Tibial nerve (tissue), 4 donors: ENCODE measurements at regions not wholly inside any gene's neighbourhood (a gene's known extent, or its start where the extent isn't known, plus 50 kb on each side); places are given as distances from the start of the nearest gene placed in this dataset.

Experiments used
- DNase-seq, 2 donors: peaks; one replicate each; pipeline ENCODE4 v3.0.0-alpha.2; 2019; ENCODE audit warnings: low spot score in 2 of 2
- H3K27ac ChIP-seq, 4 donors: fragments of 200-600 bp; sonication (generic) in 3 of 4; one replicate each; pipeline ENCODE4 v1.5.1; 2017 to 2019; ENCODE audit warnings: mild to moderate bottlenecking in 1 of 4
- H3K27me3 ChIP-seq, 2 donors: fragments of 200-600 bp; sonication (generic) in 1 of 2; one replicate each; pipeline versions ENCODE4 v1.5.1 to v1.6.0; 2017 to 2019
- H3K36me3 ChIP-seq, 3 donors: fragments of 200-600 bp; sonication (generic); one replicate each; pipeline ENCODE4 v1.5.1; 2018 to 2019
- H3K4me1 ChIP-seq, 4 donors: fragments of 200-600 bp; sonication (generic) in 3 of 4; one replicate each; pipeline ENCODE4 v1.5.1; 2017 to 2019
- H3K4me3 ChIP-seq, 4 donors: fragments of 200-600 bp; sonication (generic) in 3 of 4; one replicate each; pipeline ENCODE4 v1.5.1; 2017 to 2019; ENCODE audit warnings: mild to moderate bottlenecking in 1 of 4, moderate library complexity in 1 of 4
- H3K9me3 ChIP-seq, 4 donors: fragments of 200-600 bp; sonication (generic) in 3 of 4; one replicate each; pipeline ENCODE4 v1.5.1; 2017 to 2019
- EP300 ChIP-seq, 2 donors: sonication (generic); formaldehyde crosslinking; IDR thresholded peaks; one replicate each; pipeline ENCODE4 v1.6.1; 2017; ENCODE audit warnings: antibody characterized with exemption in 2 of 2, mild to moderate bottlenecking in 1 of 2
- POLR2A ChIP-seq, 2 donors: fragments of 450-650 bp; IDR thresholded peaks; one replicate each; pipeline ENCODE4 v1.6.1; 2017; ENCODE audit warnings: antibody characterized with exemption in 2 of 2, mild to moderate bottlenecking in 2 of 2, moderate library complexity in 2 of 2
- WGBS, 2 donors: methylation state at CpG; one replicate each; pipeline ENCODE4 v1.1.5; 2018; 5-methylcytosine and 5-hydroxymethylcytosine counted together
- TF ChIP-seq, protein P1 (sequence below), 5 experiments: fragments of 200-600 bp in 3 of 5; fragments of 450-650 bp in 2 of 5; sonication (generic) in 3 of 5; IDR thresholded peaks; one replicate each; pipeline ENCODE4 v1.5.1; 2016 to 2019; ENCODE audit warnings: antibody characterized with exemption in 5 of 5, mild to moderate bottlenecking in 3 of 5, moderate library complexity in 2 of 5

DNA sequence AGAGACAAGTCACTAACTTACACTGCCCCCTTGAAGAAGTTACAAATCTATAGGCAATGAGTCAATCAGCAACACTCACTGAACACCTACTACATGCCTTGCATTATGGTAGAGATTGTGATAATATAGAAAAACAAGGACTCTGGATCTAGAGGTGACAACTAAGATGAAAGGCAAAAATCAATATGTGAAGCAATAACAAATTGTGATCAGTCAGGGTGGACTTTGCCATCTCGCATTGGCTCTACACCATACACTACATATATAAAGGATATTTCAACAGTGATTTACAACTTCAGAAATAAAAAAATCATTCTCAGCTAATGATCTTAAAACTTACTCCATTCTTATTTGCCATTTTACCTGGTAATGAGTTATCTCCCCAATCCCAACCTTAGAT lies 210.7 kb upstream of the CD96 start:
- no peak for TF ChIP-seq EP300 (IDR thresholded peaks at IDR 0.05)
- TF ChIP-seq, protein P1, sequence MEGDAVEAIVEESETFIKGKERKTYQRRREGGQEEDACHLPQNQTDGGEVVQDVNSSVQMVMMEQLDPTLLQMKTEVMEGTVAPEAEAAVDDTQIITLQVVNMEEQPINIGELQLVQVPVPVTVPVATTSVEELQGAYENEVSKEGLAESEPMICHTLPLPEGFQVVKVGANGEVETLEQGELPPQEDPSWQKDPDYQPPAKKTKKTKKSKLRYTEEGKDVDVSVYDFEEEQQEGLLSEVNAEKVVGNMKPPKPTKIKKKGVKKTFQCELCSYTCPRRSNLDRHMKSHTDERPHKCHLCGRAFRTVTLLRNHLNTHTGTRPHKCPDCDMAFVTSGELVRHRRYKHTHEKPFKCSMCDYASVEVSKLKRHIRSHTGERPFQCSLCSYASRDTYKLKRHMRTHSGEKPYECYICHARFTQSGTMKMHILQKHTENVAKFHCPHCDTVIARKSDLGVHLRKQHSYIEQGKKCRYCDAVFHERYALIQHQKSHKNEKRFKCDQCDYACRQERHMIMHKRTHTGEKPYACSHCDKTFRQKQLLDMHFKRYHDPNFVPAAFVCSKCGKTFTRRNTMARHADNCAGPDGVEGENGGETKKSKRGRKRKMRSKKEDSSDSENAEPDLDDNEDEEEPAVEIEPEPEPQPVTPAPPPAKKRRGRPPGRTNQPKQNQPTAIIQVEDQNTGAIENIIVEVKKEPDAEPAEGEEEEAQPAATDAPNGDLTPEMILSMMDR (IDR thresholded peaks at IDR 0.05): no peak
- TF ChIP-seq POLR2A (IDR thresholded peaks at IDR 0.05): no peak
- H3K27ac ChIP-seq: no peak overlapping the region
- DNase-seq: no peak
- H3K27me3 ChIP-seq: no peaks in the 10 kb centered on the region
- H3K36me3 ChIP-seq: no peaks in the 10 kb centered on the region
- 90 to 95% methylated on average over 1 of the region's 1 CpG for WGBS, 2 donors
- no peak overlapping the region for H3K4me3 ChIP-seq
- H3K9me3 ChIP-seq: no peaks in the 10 kb centered on the region
- no peaks in the 10 kb centered on the region for H3K4me1 ChIP-seq

DNA sequence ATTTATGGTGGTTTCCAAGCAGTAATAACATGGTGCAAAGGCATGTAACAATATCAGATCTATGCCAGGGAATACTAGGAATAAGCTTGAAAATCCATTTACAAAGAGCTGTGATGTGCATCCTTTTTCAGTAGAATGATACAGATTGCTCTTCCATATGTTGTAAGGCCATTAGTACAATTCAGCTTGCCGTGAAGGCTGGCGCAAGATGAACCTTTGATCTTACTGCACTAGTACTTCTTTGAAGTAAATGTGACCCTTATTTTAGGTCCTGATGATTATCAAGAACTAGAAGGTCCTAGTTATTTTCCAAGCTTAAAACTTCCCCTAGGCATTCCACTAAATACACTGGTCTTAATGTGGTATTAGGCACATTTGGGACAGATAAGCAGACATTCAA lies 210.1 kb upstream of the CD96 start:
- TF ChIP-seq, protein P1 (IDR thresholded peaks at IDR 0.05): no peak
- WGBS, 2 donors: 80 to 89% methylated on average over 2 of the region's 2 CpGs
- no peak for DNase-seq
- H3K27ac ChIP-seq: no peak overlapping the region
- no peaks in the 10 kb centered on the region for H3K9me3 ChIP-seq
- no peaks in the 10 kb centered on the region for H3K27me3 ChIP-seq
- no peak overlapping the region for H3K4me3 ChIP-seq
- no peaks in the 10 kb centered on the region for H3K4me1 ChIP-seq
- no peaks in the 10 kb centered on the region for H3K36me3 ChIP-seq

DNA sequence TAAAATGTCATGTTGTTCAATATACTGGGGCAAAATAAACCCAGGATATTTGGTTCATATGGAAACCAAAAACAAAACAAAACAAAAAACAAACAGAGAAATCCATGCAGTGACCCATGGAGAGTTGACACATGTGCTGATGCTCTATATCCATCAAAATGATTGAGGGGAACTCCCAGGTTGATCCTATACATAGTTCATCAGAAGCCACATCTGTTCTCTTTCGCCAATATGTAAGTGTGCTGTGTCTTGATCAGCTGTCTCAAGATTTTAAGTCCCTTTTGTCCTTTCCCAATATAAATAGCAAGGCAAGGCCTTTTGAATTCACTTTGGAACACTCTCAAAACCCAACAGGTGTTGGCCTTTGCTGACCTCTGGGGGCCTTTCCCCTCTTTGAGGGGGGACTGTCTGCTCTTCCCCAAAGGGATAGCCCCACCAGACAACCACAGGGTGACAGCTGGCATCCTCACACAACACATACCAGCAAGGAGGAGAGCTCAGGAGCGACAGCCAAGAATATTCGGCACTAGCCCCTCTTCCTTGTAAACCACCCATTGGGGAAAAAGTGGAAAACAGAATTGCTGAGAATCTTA lies 209.4 kb upstream of the CD96 start:
- Histone ChIP-seq H3K4me1 (no peaks in the 10 kb centered on the region), H3K27me3 (no peaks in the 10 kb centered on the region), H3K9me3 (no peaks in the 10 kb centered on the region), H3K36me3 (no peaks in the 10 kb centered on the region), H3K27ac (no peak overlapping the region), H3K4me3 (no peak overlapping the region)
- WGBS, 2 donors: 88 to 93% methylated on average over 3 of the region's 3 CpGs
- no peak for DNase-seq
- TF ChIP-seq, protein P1 (IDR thresholded peaks at IDR 0.05): no peak

DNA sequence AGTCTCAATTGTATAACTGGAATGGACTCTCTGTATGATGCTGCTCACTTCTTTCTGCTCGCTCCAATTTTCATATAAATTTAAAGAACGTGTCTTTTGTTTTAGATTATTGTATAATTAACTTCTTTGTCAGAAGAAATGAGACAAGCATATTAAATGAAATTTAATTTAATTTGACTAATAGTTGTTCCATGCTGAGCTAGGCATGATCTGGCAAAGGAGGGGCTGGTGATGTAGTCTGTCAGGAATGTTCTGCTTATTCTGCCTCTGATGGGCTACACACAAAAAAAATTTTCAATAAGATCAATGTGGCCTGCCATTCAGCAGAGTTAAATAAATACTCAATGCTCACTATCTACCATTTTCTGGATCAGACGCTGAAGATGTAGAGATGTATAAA lies 208.4 kb upstream of the CD96 start:
- TF ChIP-seq POLR2A (IDR thresholded peaks at IDR 0.05): no peak
- TF ChIP-seq, protein P1 (IDR thresholded peaks at IDR 0.05): no peak
- no peak for TF ChIP-seq EP300 (IDR thresholded peaks at IDR 0.05)
- no peak overlapping the region for H3K27ac ChIP-seq
- H3K4me1 ChIP-seq: no peaks in the 10 kb centered on the region
- H3K36me3 ChIP-seq: no peaks in the 10 kb centered on the region
- no peaks in the 10 kb centered on the region for H3K9me3 ChIP-seq
- DNase-seq: no peak
- 63 to 65% methylated on average over 3 of the region's 3 CpGs for WGBS, 2 donors
- no peaks in the 10 kb centered on the region for H3K27me3 ChIP-seq
- no peak overlapping the region for H3K4me3 ChIP-seq

DNA sequence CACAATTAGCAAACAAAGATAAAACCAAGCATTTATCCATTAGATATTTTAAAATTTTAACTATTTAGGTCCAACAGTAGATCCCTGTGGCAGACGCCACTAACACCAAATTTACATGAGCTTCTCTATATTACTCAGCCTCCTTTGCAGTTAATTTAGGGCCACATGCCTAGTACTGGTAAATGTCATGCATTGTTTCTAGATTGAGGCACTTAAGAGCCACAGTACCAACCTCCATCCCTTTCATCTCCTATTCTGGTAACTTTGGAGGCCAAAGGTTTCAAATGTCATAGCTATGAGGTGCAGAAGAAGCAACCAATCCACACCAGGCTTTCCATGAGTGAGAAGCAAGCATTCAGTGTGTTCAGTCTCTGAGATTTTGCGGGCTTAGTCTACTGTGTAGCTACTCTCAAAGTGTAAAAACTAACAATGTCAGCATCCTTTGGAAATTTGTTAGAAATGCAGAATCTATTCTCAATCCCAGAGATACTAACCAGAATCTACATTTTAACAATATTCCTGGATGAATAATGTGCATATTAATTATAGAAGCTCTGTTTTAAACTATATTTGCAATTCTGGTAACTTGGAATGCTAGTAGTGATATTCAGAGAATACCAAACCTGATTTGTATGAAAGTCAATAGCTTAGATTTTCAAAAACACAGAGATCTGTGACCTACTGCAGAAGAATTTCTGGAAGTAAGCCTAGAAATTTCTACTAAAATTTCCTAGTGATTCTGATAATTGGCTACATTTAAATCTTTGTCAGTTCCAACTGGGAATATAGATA lies 206.3 kb upstream of the CD96 start:
- DNase-seq: no peak
- no peaks in the 10 kb centered on the region for H3K36me3 ChIP-seq
- no peaks in the 10 kb centered on the region for H3K27me3 ChIP-seq
- TF ChIP-seq EP300 (IDR thresholded peaks at IDR 0.05) (no peak), POLR2A (IDR thresholded peaks at IDR 0.05) (no peak)
- TF ChIP-seq, protein P1 (IDR thresholded peaks at IDR 0.05): no peak
- WGBS, 2 donors: 83 to 90% methylated on average over 2 of the region's 2 CpGs
- H3K27ac ChIP-seq: no peak overlapping the region
- H3K4me1 ChIP-seq: no peaks in the 10 kb centered on the region
- H3K9me3 ChIP-seq: no peaks in the 10 kb centered on the region
- no peak overlapping the region for H3K4me3 ChIP-seq
